Esophagus squamous epithelium (tissue), 4 donors: ENCODE measurements at regions not wholly inside any gene's neighbourhood (a gene's known extent, or its start where the extent isn't known, plus 50 kb on each side); places are given as distances from the start of the nearest gene placed in this dataset.

ENCODE experiments used
- CTCF ChIP-seq, 6 experiments: fragments of 450-650 bp in 4 of 6; fragments of 200-600 bp in 2 of 6; sonication (generic) in 2 of 6; IDR thresholded peaks; one replicate each; pipeline ENCODE4 v1.5.1; 2016 to 2019; ENCODE audit warnings: antibody characterized with exemption in 6 of 6, mild to moderate bottlenecking in 4 of 6, moderate library complexity in 4 of 6
- POLR2A ChIP-seq, 4 donors: fragments of 450-650 bp; IDR thresholded peaks; one replicate each; pipeline ENCODE4 v1.6.1; 2017; ENCODE audit warnings: antibody characterized with exemption in 4 of 4, mild to moderate bottlenecking in 4 of 4, moderate library complexity in 3 of 4

- TF ChIP-seq CTCF (IDR thresholded peaks at IDR 0.05): no peak
- TF ChIP-seq POLR2A (IDR thresholded peaks at IDR 0.05): no peak
Observed at GRCh38 chr7:46653848-46654247, 732.8 kb upstream of the IGFBP3 start.
